Spleen (tissue), 7 donors: ENCODE measurements at regions not wholly inside any gene's neighbourhood (a gene's known extent, or its start where the extent isn't known, plus 50 kb on each side); places are given as distances from the start of the nearest gene placed in this dataset.

Experiments used
- CTCF ChIP-seq, 11 experiments: fragments of 200-600 bp in 7 of 11; fragments of 450-650 bp in 4 of 11; sonication (generic) in 4 of 11; IDR thresholded peaks in 8 of 11; conservative IDR thresholded peaks in 3 of 11; 1 replicate in 7 of 11; 2 replicates in 4 of 11; pipeline versions ENCODE4 v1.4.0 to v1.8.0; 2016 to 2021; ENCODE audit warnings: antibody characterized with exemption in 11 of 11, inconsistent platforms in 4 of 11, mild to moderate bottlenecking in 1 of 11
- POLR2A ChIP-seq, 3 donors: fragments of 450-650 bp; IDR thresholded peaks; one replicate each; pipeline ENCODE4 v1.5.1; 2017; ENCODE audit warnings: antibody characterized with exemption in 3 of 3, mild to moderate bottlenecking in 1 of 3
- donor health status: DM: no; HTN: no; CAD: no; lungs with moderate emphysema.
- donor health status: DM: no; HTN: no; CAD: no.
- donor health status: DM: no; HTN: no; CAD: no.

- TF ChIP-seq CTCF (IDR thresholded peaks at IDR 0.05 in 8 of 11, conservative IDR thresholded peaks at IDR 0.05 in 3 of 11) (no peak), POLR2A (IDR thresholded peaks at IDR 0.05) (no peak)
Observed at GRCh38 chr12:107308310-107308709, 215.0 kb upstream of the CRY1 start.
